GM10248 (cell line): ENCODE measurements at regions not wholly inside any gene's neighbourhood (a gene's known extent, or its start where the extent isn't known, plus 50 kb on each side); places are given as distances from the start of the nearest gene placed in this dataset.

Experiments used
- CTCF ChIA-PET: fragments of 300-600 bp; sonication (Branson Sonifier 250); formaldehyde crosslinking; extraction: SDS; loops from one replicate; lab custom pipeline; 2021; ENCODE audit warnings: antibody characterized with exemption; lab: Yijun Ruan, JAX
- POLR2A ChIA-PET: fragments of 350-650 bp; sonication (Branson Sonifier 250); formaldehyde crosslinking; extraction: SDS; loops from one replicate; lab custom pipeline; 2020; ENCODE audit warnings: antibody characterized with exemption; lab: Yijun Ruan, JAX
- DNase-seq: peaks from one replicate; pipeline ENCODE4 v3.0.0; 2012; ENCODE audit errors: extremely low spot score
- TF ChIP-seq, protein P1 (sequence below): IDR thresholded peaks from 2 replicates; pipeline ENCODE4 v1.5.1; 2012; ENCODE audit warnings: mild to moderate bottlenecking, low read depth; ENCODE audit errors: extremely low read depth, missing control alignments, control extremely low read depth

DNA sequence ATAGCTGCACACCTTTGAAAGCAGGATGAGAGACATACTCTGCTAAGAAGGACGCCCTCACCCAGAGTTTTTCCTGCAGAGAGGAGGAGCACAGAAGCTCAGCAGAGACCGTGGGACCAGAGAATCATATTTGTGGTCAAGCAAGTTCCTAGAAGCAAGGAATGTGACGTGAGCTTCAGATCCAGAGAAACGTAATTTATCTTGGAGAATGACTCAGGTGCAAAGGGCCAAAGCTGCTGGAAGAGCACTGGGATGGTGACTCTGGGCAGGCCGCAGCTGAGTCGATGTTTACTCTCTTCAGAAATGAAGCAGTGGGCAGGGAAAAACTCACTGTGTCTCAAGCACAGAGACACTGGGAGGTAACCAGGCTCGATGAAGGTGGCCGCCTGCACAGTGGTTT is 50.1 kb upstream of the IGFBP2 start:
- DNase-seq: no peak
- TF ChIP-seq, protein P1, sequence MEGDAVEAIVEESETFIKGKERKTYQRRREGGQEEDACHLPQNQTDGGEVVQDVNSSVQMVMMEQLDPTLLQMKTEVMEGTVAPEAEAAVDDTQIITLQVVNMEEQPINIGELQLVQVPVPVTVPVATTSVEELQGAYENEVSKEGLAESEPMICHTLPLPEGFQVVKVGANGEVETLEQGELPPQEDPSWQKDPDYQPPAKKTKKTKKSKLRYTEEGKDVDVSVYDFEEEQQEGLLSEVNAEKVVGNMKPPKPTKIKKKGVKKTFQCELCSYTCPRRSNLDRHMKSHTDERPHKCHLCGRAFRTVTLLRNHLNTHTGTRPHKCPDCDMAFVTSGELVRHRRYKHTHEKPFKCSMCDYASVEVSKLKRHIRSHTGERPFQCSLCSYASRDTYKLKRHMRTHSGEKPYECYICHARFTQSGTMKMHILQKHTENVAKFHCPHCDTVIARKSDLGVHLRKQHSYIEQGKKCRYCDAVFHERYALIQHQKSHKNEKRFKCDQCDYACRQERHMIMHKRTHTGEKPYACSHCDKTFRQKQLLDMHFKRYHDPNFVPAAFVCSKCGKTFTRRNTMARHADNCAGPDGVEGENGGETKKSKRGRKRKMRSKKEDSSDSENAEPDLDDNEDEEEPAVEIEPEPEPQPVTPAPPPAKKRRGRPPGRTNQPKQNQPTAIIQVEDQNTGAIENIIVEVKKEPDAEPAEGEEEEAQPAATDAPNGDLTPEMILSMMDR: no peak
- CTCF ChIA-PET: no interaction called here
- POLR2A ChIA-PET: no interaction called here
